GM23338 (cell line): ENCODE measurements at regions not wholly inside any gene's neighbourhood (a gene's known extent, or its start where the extent isn't known, plus 50 kb on each side); places are given as distances from the start of the nearest gene placed in this dataset.
A peak's percentile ranks its signal among the peaks of the same experiment; 100 is the strongest.

ENCODE experiments used
- ATAC-seq: fragments of 200-7000 bp; cut with Tn5 transposase; 3 replicates; pipeline ENCODE4 v1.9.1; 2020
- DNase-seq: peaks from one replicate; pipeline ENCODE4 v3.0.0-alpha.2; 2015; ENCODE audit warnings: low spot score
- H2AFZ ChIP-seq: fragments of 200-600 bp; sonication (generic); 2 replicates; pipeline ENCODE4 v1.8.0; 2016; ENCODE audit warnings: antibody characterized with exemption, mild to moderate bottlenecking, moderate library complexity
- H3F3A ChIP-seq: fragments of 200-600 bp; sonication (generic); replicated peaks from 2 replicates; pipeline ENCODE4 v1.8.0; 2017; ENCODE audit warnings: antibody characterized with exemption, mixed run types, low read depth
- H3K27ac ChIP-seq: fragments of 200-600 bp; sonication (generic); 2 replicates; pipeline ENCODE4 v1.6.1; 2016; ENCODE audit warnings: low read depth
- H3K27me3 ChIP-seq: fragments of 200-600 bp; sonication (generic); 2 replicates; pipeline ENCODE4 v1.8.0; 2016; ENCODE audit warnings: mild to moderate bottlenecking, mixed run types, moderate library complexity; ENCODE audit not compliant: insufficient read depth
- H3K36me3 ChIP-seq: fragments of 200-600 bp; sonication (generic); 2 replicates; pipeline ENCODE4 v1.8.0; 2016; ENCODE audit warnings: mild to moderate bottlenecking; ENCODE audit not compliant: insufficient read depth
- H3K4me1 ChIP-seq: fragments of 200-600 bp; sonication (generic); 2 replicates; pipeline ENCODE4 v1.8.0; 2016; ENCODE audit warnings: mild to moderate bottlenecking, moderate library complexity; ENCODE audit not compliant: insufficient read depth
- H3K4me2 ChIP-seq: fragments of 200-600 bp; sonication (generic); 2 replicates; pipeline ENCODE4 v1.7.1; 2017; ENCODE audit warnings: mixed run types
- H3K4me3 ChIP-seq: fragments of 200-600 bp; sonication (generic); 2 replicates; pipeline ENCODE4 v1.6.1; 2016; ENCODE audit warnings: mixed run types
- H3K79me2 ChIP-seq: fragments of 200-600 bp; sonication (generic); replicated peaks from 2 replicates; pipeline ENCODE4 v1.8.0; 2017; ENCODE audit warnings: mild to moderate bottlenecking; ENCODE audit not compliant: insufficient read depth
- H3K9me2 ChIP-seq: fragments of 200-600 bp; sonication (generic); 2 replicates; pipeline ENCODE4 v1.8.0; 2017; ENCODE audit not compliant: insufficient read depth
- H4K20me1 ChIP-seq: fragments of 200-600 bp; sonication (generic); replicated peaks from 2 replicates; pipeline ENCODE4 v1.8.0; 2017; ENCODE audit warnings: mild to moderate bottlenecking; ENCODE audit not compliant: insufficient read depth
- H3K27ac Mint-ChIP-seq: 2 replicates; pipeline ENCODE4 v1.8.0; 2020; ENCODE audit warnings: inconsistent platforms, mild to moderate bottlenecking, moderate library complexity, mixed read lengths
- H3K27me3 Mint-ChIP-seq: 3 replicates; pipeline ENCODE4 v1.8.0; 2022; ENCODE audit warnings: low read depth, mild to moderate bottlenecking, moderate library complexity, mixed read lengths, inconsistent platforms; ENCODE audit not compliant: insufficient read depth, poor library complexity
- H3K36me3 Mint-ChIP-seq: 3 replicates; pipeline ENCODE4 v1.8.0; 2021; ENCODE audit warnings: low read depth, mild to moderate bottlenecking, inconsistent platforms, moderate library complexity, mixed read lengths
- H3K4me1 Mint-ChIP-seq: 3 replicates; pipeline ENCODE4 v1.8.0; 2020; ENCODE audit warnings: mild to moderate bottlenecking, inconsistent platforms, mixed read lengths
- H3K4me3 Mint-ChIP-seq: 3 replicates; pipeline ENCODE4 v1.8.0; 2021; ENCODE audit warnings: moderate library complexity, mild to moderate bottlenecking, inconsistent platforms, mixed read lengths
- H3K9me3 Mint-ChIP-seq: 3 replicates; pipeline ENCODE4 v1.8.0; 2020; ENCODE audit warnings: moderate library complexity, mild to moderate bottlenecking, inconsistent platforms, mixed read lengths
- CREB1 ChIP-seq: fragments of 250-450 bp; sonication (Bioruptor Pico); IDR thresholded peaks from 2 replicates; pipeline ENCODE4 v1.5.0; 2020; ENCODE audit warnings: low read depth, mild to moderate bottlenecking, moderate library complexity
- ETS1 ChIP-seq: IDR thresholded peaks from 2 replicates; pipeline ENCODE4 v1.6.1; 2016; ENCODE audit warnings: antibody characterized with exemption
- EZH2 ChIP-seq: fragments of 200-600 bp; sonication (generic); IDR thresholded peaks from one replicate; pipeline ENCODE4 v1.8.0; 2017; ENCODE audit warnings: antibody characterized with exemption, mild to moderate bottlenecking, low read depth; ENCODE audit not compliant: unreplicated experiment
- EZH2phosphoT487 ChIP-seq: fragments of 200-600 bp; sonication (generic); IDR thresholded peaks from one replicate; pipeline ENCODE4 v1.8.1; 2018; ENCODE audit warnings: antibody characterized with exemption; ENCODE audit not compliant: unreplicated experiment
- JUNB ChIP-seq: IDR thresholded peaks from one replicate; pipeline ENCODE4 v1.6.1; 2016; ENCODE audit warnings: antibody characterized with exemption; ENCODE audit not compliant: unreplicated experiment
- NANOG ChIP-seq: IDR thresholded peaks from 2 replicates; pipeline ENCODE4 v1.6.1; 2016; ENCODE audit warnings: antibody characterized with exemption, borderline replicate concordance
- STAT1 ChIP-seq: IDR thresholded peaks from one replicate; pipeline ENCODE4 v1.6.1; 2016; ENCODE audit warnings: antibody characterized with exemption; ENCODE audit not compliant: unreplicated experiment
- ZNF114 ChIP-seq: fragments of 250-450 bp; sonication (Bioruptor Pico); IDR thresholded peaks from 2 replicates; pipeline ENCODE4 v1.5.0; 2020; ENCODE audit warnings: mild to moderate bottlenecking, moderate library complexity
- ZNF331 ChIP-seq: fragments of 250-450 bp; sonication (Bioruptor Pico); IDR thresholded peaks from 2 replicates; pipeline ENCODE4 v1.5.0; 2020; ENCODE audit warnings: low read depth, mild to moderate bottlenecking, moderate library complexity
- TF ChIP-seq, protein P1 (sequence below): fragments of 250-450 bp; sonication (Bioruptor Pico); IDR thresholded peaks from 2 replicates; pipeline ENCODE4 v1.5.0; 2020; ENCODE audit warnings: mild to moderate bottlenecking, moderate library complexity
- TF ChIP-seq, protein P2 (sequence below): IDR thresholded peaks from one replicate; pipeline ENCODE4 v1.6.1; 2018; ENCODE audit warnings: antibody characterized with exemption; ENCODE audit not compliant: unreplicated experiment

- H3K4me2 ChIP-seq = no peak overlapping the region
- H3K36me3 Mint-ChIP-seq = no peaks in the 10 kb centered on the region
- peaks cover 2% of the 10 kb centered on the region for H3K27me3 Mint-ChIP-seq
- H3K4me1 ChIP-seq = peaks cover 17% of the 10 kb centered on the region
- H3K9me3 Mint-ChIP-seq = no peaks in the 10 kb centered on the region
- H2AFZ ChIP-seq = no peak overlapping the region
- H3K27ac ChIP-seq = no peak overlapping the region
- H4K20me1 ChIP-seq = no peaks in the 10 kb centered on the region
- no peak for ATAC-seq
- TF ChIP-seq STAT1 = no peak
- no peak for TF ChIP-seq NANOG
- TF ChIP-seq ETS1 = no peak
- TF ChIP-seq, protein P1, sequence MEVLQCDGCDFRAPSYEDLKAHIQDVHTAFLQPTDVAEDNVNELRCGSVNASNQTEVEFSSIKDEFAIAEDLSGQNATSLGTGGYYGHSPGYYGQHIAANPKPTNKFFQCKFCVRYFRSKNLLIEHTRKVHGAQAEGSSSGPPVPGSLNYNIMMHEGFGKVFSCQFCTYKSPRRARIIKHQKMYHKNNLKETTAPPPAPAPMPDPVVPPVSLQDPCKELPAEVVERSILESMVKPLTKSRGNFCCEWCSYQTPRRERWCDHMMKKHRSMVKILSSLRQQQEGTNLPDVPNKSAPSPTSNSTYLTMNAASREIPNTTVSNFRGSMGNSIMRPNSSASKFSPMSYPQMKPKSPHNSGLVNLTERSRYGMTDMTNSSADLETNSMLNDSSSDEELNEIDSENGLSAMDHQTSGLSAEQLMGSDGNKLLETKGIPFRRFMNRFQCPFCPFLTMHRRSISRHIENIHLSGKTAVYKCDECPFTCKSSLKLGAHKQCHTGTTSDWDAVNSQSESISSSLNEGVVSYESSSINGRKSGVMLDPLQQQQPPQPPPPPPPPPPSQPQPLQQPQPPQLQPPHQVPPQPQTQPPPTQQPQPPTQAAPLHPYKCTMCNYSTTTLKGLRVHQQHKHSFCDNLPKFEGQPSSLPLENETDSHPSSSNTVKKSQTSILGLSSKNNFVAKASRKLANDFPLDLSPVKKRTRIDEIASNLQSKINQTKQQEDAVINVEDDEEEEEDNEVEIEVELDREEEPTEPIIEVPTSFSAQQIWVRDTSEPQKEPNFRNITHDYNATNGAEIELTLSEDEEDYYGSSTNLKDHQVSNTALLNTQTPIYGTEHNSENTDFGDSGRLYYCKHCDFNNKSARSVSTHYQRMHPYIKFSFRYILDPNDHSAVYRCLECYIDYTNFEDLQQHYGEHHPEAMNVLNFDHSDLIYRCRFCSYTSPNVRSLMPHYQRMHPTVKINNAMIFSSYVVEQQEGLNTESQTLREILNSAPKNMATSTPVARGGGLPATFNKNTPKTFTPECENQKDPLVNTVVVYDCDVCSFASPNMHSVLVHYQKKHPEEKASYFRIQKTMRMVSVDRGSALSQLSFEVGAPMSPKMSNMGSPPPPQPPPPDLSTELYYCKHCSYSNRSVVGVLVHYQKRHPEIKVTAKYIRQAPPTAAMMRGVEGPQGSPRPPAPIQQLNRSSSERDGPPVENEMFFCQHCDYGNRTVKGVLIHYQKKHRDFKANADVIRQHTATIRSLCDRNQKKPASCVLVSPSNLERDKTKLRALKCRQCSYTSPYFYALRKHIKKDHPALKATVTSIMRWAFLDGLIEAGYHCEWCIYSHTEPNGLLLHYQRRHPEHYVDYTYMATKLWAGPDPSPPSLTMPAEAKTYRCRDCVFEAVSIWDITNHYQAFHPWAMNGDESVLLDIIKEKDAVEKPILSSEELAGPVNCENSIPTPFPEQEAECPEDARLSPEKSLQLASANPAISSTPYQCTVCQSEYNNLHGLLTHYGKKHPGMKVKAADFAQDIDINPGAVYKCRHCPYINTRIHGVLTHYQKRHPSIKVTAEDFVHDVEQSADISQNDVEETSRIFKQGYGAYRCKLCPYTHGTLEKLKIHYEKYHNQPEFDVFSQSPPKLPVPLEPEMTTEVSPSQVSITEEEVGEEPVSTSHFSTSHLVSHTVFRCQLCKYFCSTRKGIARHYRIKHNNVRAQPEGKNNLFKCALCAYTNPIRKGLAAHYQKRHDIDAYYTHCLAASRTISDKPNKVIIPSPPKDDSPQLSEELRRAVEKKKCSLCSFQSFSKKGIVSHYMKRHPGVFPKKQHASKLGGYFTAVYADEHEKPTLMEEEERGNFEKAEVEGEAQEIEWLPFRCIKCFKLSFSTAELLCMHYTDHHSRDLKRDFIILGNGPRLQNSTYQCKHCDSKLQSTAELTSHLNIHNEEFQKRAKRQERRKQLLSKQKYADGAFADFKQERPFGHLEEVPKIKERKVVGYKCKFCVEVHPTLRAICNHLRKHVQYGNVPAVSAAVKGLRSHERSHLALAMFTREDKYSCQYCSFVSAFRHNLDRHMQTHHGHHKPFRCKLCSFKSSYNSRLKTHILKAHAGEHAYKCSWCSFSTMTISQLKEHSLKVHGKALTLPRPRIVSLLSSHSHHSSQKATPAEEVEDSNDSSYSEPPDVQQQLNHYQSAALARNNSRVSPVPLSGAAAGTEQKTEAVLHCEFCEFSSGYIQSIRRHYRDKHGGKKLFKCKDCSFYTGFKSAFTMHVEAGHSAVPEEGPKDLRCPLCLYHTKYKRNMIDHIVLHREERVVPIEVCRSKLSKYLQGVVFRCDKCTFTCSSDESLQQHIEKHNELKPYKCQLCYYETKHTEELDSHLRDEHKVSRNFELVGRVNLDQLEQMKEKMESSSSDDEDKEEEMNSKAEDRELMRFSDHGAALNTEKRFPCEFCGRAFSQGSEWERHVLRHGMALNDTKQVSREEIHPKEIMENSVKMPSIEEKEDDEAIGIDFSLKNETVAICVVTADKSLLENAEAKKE (CRISPR knock-in tag) = no peak
- no peak for TF ChIP-seq JUNB
- no peaks in the 10 kb centered on the region for H3K27me3 ChIP-seq
- no peak overlapping the region for H3K4me3 ChIP-seq
- H3F3A ChIP-seq = no peaks in the 10 kb centered on the region
- no peak overlapping the region for H3K27ac Mint-ChIP-seq
- H3K79me2 ChIP-seq = no peaks in the 10 kb centered on the region
- H3K4me3 Mint-ChIP-seq = no peak overlapping the region
- DNase-seq = no peak
- H3K9me2 ChIP-seq = no peaks in the 10 kb centered on the region; the same call in 1 of the 2 replicates
- H3K36me3 ChIP-seq = no peaks in the 10 kb centered on the region
- peaks cover 18% of the 10 kb centered on the region for H3K4me1 Mint-ChIP-seq
Observed at GRCh38 chr2:200730302-200730701, 81.4 kb upstream of the BZW1 start.

- Histone ChIP-seq H3K27ac (no peak overlapping the region), H3K9me2 (no peaks in the 10 kb centered on the region; the same call in 1 of the 2 replicates), H2AFZ (no peak overlapping the region), H4K20me1 (no peaks in the 10 kb centered on the region), H3K27me3 (no peaks in the 10 kb centered on the region), H3K4me3 (no peak overlapping the region), H3K36me3 (no peaks in the 10 kb centered on the region), H3K4me2 (peak overlapping the region; percentile 35), H3K79me2 (no peaks in the 10 kb centered on the region), H3K4me1 (peaks cover 18% of the 10 kb centered on the region), H3F3A (no peaks in the 10 kb centered on the region)
- Mint-ChIP-seq H3K4me1 (peaks cover 23% of the 10 kb centered on the region), H3K4me3 (no peak overlapping the region), H3K27ac (no peak overlapping the region; the same call in 1 of the 2 replicates), H3K9me3 (no peaks in the 10 kb centered on the region), H3K36me3 (no peaks in the 10 kb centered on the region), H3K27me3 (peaks cover 2% of the 10 kb centered on the region)
- DNase-seq = no peak
- ATAC-seq = peak; percentile 39; the same call in 2 of the 3 replicates
- TF ChIP-seq EZH2 (no peak), ETS1 (no peak), EZH2phosphoT487 (no peak), CREB1 (CRISPR knock-in tag) (no peak), ZNF331 (CRISPR knock-in tag) (no peak), JUNB (no peak), ZNF114 (CRISPR knock-in tag) (no peak)
- TF ChIP-seq, protein P2, sequence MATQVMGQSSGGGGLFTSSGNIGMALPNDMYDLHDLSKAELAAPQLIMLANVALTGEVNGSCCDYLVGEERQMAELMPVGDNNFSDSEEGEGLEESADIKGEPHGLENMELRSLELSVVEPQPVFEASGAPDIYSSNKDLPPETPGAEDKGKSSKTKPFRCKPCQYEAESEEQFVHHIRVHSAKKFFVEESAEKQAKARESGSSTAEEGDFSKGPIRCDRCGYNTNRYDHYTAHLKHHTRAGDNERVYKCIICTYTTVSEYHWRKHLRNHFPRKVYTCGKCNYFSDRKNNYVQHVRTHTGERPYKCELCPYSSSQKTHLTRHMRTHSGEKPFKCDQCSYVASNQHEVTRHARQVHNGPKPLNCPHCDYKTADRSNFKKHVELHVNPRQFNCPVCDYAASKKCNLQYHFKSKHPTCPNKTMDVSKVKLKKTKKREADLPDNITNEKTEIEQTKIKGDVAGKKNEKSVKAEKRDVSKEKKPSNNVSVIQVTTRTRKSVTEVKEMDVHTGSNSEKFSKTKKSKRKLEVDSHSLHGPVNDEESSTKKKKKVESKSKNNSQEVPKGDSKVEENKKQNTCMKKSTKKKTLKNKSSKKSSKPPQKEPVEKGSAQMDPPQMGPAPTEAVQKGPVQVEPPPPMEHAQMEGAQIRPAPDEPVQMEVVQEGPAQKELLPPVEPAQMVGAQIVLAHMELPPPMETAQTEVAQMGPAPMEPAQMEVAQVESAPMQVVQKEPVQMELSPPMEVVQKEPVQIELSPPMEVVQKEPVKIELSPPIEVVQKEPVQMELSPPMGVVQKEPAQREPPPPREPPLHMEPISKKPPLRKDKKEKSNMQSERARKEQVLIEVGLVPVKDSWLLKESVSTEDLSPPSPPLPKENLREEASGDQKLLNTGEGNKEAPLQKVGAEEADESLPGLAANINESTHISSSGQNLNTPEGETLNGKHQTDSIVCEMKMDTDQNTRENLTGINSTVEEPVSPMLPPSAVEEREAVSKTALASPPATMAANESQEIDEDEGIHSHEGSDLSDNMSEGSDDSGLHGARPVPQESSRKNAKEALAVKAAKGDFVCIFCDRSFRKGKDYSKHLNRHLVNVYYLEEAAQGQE = no peak
Observed at GRCh38 chr2:200730960-200731359, 80.8 kb upstream of the BZW1 start.
